ENCODE measurements at regions not wholly inside any gene's neighbourhood (a gene's known extent, or its start where the extent isn't known, plus 50 kb on each side); places are given as distances from the start of the nearest gene placed in this dataset.

DNA sequence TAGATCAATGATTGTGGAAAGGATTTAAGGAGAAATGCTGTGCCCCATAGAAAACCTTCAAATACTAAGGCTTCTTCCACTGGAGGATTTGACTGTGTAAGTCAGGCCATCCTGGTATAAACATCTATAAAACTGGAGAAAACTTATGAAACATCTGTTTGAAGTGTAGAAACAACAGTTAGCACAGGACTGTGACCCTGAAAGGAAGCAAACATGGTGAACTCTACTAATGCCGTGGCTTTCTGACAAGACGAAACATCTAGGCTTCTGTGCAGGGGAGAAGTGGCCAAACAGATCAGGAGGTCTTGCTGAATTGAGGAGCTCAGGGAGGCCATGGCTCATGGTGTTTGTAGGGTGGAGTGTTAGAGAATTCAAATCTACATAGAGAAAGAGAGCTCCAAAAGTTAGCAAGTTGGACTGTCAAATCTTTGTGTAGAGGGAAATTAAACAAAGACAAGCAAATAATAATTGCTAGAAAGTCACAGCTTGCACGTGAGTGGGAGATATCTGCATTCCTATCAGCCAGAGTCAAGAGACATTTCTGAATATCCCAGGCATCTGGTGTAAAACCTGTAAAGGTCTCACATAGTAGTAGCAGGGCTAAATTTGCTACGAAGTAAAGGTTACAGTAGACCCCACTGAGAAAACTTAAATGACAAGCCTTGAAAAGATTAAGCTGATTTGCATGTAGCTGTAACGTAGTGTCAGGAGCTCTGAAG, 566.8 kb upstream of the B3GALT2 start:
- TF ChIP-seq POLR2AphosphoS5 (IDR thresholded peaks at IDR 0.05; ENCODE audit: low read depth, low read length) (no peak), TAF1 (IDR thresholded peaks at IDR 0.05; ENCODE audit: borderline replicate concordance, insufficient read depth, low read length) (no peak), SIN3A (IDR thresholded peaks at IDR 0.05; ENCODE audit: borderline replicate concordance, insufficient read depth, low read length) (no peak)

DNA sequence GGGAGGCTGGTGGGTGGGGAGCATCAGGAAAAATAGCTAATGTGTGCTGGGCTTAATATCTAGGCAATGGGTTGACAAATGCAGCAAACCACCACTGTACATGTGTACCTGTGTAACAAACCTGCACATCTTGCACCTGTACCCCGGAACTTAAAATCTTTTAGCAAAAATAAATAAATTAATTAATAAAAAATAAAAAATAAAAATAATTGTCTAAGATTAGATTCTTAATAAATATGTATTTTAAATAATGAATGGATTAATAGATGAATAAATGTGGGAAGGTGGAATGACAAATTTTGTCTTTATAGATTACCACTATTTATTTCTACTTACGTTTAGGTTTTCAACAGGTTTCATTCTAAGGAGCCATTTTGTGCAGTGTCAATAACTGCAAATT, 563.5 kb upstream of the B3GALT2 start:
- TF ChIP-seq TAF1 (IDR thresholded peaks at IDR 0.05; ENCODE audit: borderline replicate concordance, insufficient read depth, low read length) (no peak), FOXP2 (optimal IDR thresholded peaks at IDR 0.05; ENCODE audit: borderline replicate concordance, extremely low read depth, extremely low read length, insufficient read depth) (no peak), SIN3A (IDR thresholded peaks at IDR 0.05; ENCODE audit: borderline replicate concordance, insufficient read depth, low read length) (no peak), POLR2AphosphoS5 (IDR thresholded peaks at IDR 0.05; ENCODE audit: low read depth, low read length) (no peak)
- TF ChIP-seq, protein P1, sequence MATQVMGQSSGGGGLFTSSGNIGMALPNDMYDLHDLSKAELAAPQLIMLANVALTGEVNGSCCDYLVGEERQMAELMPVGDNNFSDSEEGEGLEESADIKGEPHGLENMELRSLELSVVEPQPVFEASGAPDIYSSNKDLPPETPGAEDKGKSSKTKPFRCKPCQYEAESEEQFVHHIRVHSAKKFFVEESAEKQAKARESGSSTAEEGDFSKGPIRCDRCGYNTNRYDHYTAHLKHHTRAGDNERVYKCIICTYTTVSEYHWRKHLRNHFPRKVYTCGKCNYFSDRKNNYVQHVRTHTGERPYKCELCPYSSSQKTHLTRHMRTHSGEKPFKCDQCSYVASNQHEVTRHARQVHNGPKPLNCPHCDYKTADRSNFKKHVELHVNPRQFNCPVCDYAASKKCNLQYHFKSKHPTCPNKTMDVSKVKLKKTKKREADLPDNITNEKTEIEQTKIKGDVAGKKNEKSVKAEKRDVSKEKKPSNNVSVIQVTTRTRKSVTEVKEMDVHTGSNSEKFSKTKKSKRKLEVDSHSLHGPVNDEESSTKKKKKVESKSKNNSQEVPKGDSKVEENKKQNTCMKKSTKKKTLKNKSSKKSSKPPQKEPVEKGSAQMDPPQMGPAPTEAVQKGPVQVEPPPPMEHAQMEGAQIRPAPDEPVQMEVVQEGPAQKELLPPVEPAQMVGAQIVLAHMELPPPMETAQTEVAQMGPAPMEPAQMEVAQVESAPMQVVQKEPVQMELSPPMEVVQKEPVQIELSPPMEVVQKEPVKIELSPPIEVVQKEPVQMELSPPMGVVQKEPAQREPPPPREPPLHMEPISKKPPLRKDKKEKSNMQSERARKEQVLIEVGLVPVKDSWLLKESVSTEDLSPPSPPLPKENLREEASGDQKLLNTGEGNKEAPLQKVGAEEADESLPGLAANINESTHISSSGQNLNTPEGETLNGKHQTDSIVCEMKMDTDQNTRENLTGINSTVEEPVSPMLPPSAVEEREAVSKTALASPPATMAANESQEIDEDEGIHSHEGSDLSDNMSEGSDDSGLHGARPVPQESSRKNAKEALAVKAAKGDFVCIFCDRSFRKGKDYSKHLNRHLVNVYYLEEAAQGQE (IDR thresholded peaks at IDR 0.05; ENCODE audit: insufficient read depth in 1 of 2, low read depth in 2 of 2, low read length in 2 of 2): no peak

DNA sequence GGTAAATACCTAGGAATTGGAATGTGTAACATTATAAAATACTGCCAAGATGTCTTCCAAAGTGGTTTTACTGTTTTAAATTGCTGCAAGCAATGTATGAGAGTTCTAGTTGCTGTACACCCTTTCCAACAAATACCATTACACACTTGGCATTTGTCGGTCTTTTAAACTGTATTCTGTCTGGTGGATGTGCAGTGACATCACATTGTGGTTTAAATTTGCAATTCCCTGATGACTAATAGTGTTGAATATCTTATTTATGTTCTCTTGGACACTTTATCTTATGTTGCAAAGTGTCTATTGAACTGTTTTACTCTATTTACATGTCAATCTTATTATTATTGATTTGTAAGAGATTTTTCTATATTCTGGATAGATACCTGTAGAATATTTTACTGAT, 561.2 kb upstream of the B3GALT2 start:
- TF ChIP-seq SIN3A (IDR thresholded peaks at IDR 0.05; ENCODE audit: borderline replicate concordance, insufficient read depth, low read length) (no peak), FOXP2 (optimal IDR thresholded peaks at IDR 0.05; ENCODE audit: borderline replicate concordance, extremely low read depth, extremely low read length, insufficient read depth) (no peak), TAF1 (IDR thresholded peaks at IDR 0.05; ENCODE audit: borderline replicate concordance, insufficient read depth, low read length) (no peak), POLR2AphosphoS5 (IDR thresholded peaks at IDR 0.05; ENCODE audit: low read depth, low read length) (no peak)
- TF ChIP-seq, protein P1 (IDR thresholded peaks at IDR 0.05; ENCODE audit: insufficient read depth in 1 of 2, low read depth in 2 of 2, low read length in 2 of 2): no peak

DNA sequence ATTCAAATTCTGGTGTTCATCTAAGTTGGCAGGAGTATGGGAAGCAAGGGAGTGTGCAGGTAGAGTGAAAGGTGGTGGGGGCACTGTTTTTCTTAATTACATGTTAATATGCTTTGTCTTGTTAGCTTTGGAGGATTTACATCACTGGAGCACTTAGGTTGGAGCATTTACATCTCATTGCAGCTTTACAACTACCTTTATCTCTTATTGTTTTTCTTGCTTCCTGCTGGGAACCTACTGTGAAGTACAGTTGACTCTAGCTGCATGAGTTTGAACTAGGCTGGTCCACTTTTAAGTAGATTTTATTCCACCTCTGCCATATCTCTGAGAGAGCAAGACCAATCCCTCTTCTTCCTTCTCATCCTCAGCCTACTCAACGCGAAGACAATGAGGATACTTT, 554.8 kb upstream of the B3GALT2 start:
- TF ChIP-seq POLR2AphosphoS5 (IDR thresholded peaks at IDR 0.05; ENCODE audit: low read depth, low read length) (no peak), FOXP2 (optimal IDR thresholded peaks at IDR 0.05; ENCODE audit: borderline replicate concordance, extremely low read depth, extremely low read length, insufficient read depth) (no peak), TAF1 (IDR thresholded peaks at IDR 0.05; ENCODE audit: borderline replicate concordance, insufficient read depth, low read length) (no peak), SIN3A (IDR thresholded peaks at IDR 0.05; ENCODE audit: borderline replicate concordance, insufficient read depth, low read length) (no peak)
- TF ChIP-seq, protein P1 (IDR thresholded peaks at IDR 0.05; ENCODE audit: insufficient read depth in 1 of 2, low read depth in 2 of 2, low read length in 2 of 2): no peak

DNA sequence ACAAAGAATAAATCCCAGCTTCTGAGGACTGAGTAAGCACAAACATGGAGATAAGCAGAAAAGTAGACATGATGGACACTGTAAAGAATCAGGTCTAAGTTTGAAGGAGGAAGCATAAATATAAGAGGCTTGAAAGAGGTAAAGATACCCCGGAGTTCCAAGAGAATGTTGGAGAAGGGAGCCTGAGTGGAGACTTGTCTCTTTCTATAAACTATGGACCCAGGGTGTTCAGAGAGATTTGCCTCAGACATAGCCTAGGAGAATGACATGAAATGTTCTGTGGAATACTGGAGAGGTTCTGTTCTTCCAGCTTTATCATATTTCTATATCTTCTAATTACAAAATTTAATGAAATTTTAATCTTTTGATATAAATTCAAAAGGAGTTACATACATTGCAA, 554.3 kb upstream of the B3GALT2 start:
- TF ChIP-seq, protein P1 (IDR thresholded peaks at IDR 0.05; ENCODE audit: insufficient read depth in 1 of 2, low read depth in 2 of 2, low read length in 2 of 2): no peak
- TF ChIP-seq FOXP2 (optimal IDR thresholded peaks at IDR 0.05; ENCODE audit: borderline replicate concordance, extremely low read depth, extremely low read length, insufficient read depth) (no peak), POLR2AphosphoS5 (IDR thresholded peaks at IDR 0.05; ENCODE audit: low read depth, low read length) (no peak), SIN3A (IDR thresholded peaks at IDR 0.05; ENCODE audit: borderline replicate concordance, insufficient read depth, low read length) (no peak), TAF1 (IDR thresholded peaks at IDR 0.05; ENCODE audit: borderline replicate concordance, insufficient read depth, low read length) (no peak)
